ENCODE measurements at regions not wholly inside any gene's neighbourhood (a gene's known extent, or its start where the extent isn't known, plus 50 kb on each side); places are given as distances from the start of the nearest gene placed in this dataset.
A peak's percentile ranks its signal among the peaks of the same experiment; 100 is the strongest.
"Not testable (repeated sequence)": the region's sequence is repeated elsewhere in the genome, so short reads cannot be mapped to it uniquely, and the experiment has no call there.

DNA sequence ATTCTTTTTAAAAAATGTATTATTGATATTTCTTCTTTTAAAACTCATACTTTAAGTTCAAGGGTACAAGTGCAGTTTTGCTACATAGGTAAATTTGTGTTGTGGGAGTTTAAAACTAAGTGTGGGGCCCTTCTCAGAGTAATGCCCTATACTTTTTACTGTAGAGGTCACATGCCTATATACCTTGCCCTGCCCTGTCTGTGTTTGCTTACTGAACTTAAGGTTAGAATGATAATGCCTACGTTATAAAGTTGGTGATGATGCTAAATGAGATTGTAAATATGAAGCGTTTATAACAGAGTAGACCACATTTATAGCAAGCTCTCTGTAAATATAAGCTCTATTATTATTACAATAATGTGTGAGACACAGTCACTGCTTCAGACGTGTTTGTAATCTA lies 261.9 kb downstream of the RASSF9 start:
- no peak for DNase-seq

DNA sequence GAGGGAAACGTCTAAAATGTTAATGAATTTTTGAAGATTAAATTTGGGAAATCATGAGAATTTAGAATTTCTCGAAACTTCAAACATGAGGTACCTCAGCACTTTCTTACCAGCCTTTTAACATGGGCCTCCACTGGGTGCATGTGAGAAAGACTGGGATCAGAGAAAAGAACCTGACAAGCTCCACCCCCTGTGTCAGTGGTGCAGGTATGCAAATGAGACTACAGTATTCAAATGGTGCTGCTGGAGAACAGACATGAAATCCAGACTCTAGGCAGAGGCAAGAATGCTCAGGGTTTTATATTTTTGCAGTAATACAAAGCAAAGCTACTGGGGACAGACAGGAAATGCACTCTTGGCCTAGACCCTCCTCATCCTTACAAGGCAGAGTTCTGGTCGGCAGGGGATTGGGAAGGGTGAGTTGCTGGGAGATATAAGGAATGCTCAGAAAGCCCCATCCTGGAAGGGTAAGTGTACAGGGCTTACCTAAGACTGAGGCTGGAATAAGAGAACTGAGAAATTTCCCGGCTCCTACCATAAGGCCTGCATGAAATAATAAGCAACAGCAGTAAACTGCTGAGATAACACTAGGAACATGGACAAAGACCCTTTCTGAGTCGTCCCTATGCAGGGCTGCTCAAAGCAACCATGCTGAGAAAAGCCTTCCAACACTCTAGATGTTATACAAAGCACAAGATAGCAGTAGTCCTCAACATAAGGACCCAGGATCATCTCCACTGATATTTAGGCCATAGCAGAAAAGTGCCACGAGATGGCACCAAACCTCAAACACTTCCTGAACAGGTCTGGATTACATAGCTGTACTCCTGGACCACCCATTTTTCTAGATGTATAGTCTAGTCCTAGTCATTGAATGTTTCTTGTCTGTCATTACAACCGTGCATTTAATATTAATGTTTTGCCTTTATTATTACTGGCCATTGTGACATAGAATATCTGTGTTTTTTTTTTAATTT lies 260.8 kb downstream of the RASSF9 start:
- DNase-seq, result peak in 1 of 14 donors; percentile 1

- DNase-seq, result no peak
These were observed 255.5 kb downstream of the RASSF9 start for GRCh38 chr12:85580562-85581168.

GRCh38 chr12:85587158-85587557 lies 249.1 kb downstream of the RASSF9 start:
- DNase-seq, result no peak

DNA sequence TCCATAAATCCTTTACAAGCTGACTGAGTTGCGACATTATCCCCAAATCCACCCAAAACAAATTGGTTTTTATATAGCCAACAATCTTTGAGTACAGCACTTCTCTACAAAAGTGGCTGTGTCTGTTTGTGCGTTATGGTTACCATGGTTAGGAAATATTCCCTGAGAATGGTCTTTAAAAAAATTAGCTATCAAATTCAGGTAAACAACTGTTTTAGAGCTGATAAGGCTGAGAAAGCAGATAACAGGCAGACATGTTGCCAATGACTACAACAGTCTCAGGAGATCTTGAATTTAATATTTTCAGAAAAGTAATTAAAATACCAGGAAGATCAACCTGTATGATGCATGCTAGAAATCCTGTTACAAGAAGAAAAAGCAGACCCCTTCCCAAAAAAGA lies 248.0 kb downstream of the RASSF9 start:
- DNase-seq, result no peak

DNA sequence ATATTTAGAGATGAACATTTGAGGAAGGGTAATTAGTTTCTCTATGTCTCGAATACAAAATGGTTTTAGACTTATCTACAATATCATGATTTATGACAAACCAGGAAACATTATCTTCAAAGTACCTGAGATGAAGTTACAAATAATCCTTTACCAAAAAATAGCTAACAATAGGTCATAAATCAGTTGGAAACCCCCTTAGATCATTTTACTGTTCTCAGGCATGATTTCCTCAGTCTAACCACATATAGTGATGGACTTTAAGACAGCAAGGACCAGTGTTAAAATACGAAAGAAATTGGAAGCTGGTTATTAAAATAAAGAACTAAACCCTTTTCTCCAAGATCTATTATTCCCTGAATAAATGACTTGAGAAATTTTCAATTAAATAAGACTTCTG lies 235.4 kb downstream of the RASSF9 start:
- no peak for DNase-seq

DNA sequence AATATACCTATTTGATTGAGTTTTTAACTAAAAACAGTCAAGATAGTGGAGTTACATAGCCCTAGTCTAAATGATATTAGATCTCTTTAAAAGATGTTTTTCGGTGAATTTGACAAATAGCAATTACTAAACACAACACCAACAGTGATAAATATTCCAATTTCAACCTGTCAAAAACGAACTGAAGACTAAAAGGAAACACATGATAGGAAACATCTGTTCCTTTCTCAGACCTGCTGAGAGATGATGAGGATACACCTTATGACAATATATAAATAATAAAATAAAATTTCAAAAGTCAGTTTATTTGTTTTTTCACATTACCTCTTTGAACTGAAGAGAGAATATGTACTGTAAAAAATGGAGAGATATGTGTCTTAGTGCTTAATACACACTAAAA lies 232.7 kb downstream of the RASSF9 start:
- DNase-seq, result no peak

- DNase-seq, result no peak
These were observed 229.8 kb downstream of the RASSF9 start for GRCh38 chr12:85606455-85606854.

DNA sequence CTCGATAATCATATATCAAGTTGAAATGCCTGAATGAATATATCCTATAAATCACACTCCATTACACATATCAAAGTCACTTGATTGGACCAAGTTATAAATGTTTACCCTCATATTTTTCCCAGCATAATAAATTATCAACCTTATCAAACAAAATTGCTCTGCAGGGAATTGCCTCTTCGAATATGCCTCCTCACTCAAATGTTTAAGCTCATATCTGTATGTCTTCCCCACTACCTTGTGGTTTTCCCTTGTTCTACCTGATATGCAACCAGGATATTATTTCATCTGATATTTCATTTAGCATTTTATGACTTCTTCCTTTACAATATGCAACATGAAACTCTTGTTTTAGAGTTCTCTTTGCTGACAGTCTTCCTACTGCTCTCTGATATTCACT lies 226.4 kb downstream of the RASSF9 start:
- no peak for DNase-seq

- no peak for DNase-seq
These were observed 226.0 kb downstream of the RASSF9 start for GRCh38 chr12:85610194-85610593.

GRCh38 chr12:85616201-85616600 lies 220.0 kb downstream of the RASSF9 start:
- DNase-seq, result no peak

DNA sequence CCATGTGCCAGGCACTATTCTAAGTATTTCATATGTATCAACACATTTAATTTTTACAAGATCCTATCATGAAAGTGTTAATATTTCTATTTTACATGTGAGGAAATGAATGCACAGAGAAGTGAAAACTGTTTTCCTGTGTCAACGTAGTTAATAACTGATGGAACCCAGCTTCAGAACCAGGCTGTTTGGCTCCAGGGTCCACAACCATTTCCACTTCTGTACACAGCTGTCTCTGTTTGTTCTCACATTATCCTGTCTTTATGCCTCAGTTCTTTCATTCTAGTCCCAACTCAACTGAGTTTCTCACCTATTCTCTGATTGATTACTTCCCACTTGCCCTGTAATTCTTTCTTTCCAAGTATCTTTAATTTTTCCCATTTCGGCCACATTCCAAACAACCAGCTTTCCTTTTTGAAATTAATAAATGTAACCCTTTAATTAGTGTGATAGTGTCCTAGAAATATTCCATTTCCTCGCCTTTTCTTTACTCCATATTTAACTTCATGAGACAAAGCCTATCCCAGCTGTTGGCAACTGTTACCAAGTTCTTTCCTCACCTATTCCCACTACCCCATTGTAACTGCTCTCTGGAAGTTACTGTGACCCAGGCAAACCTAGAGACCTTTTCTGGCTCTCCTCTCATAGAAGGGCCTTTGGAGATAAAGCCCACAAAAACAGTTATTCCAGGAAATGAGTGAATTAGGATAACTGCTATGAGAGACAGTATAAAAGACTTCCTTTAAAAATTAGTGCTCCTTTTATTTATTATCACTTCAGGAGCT lies 218.7 kb downstream of the RASSF9 start:
- no peak for DNase-seq

GRCh38 chr12:85621041-85621440 lies 215.2 kb downstream of the RASSF9 start:
- no peak for DNase-seq

GRCh38 chr12:85623763-85624162 lies 212.4 kb downstream of the RASSF9 start:
- DNase-seq, result no peak

GRCh38 chr12:85625467-85625866 lies 210.7 kb downstream of the RASSF9 start:
- no peak for DNase-seq

GRCh38 chr12:85626001-85626783 lies 210.0 kb downstream of the RASSF9 start:
- DNase-seq, result no peak

- DNase-seq, result no peak
These were observed 209.4 kb downstream of the RASSF9 start for GRCh38 chr12:85626784-85627171.

DNA sequence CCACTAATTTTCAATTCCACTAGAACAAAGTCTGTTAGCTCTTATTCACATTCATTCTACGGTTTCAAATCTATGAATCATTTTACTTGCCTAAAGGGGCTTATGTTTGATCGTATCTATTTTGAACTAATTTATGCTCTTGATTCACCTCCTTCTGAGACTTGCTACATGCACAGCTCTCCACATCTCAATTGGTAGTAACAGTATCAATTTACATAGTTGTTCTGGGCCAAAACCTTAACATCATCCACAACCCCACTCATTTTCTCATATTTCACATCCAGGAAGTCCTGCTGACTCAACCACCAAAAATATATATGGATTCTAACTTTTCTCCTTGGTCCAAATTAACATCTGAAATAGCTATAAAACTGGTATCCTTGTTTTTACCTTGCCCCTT lies 208.6 kb downstream of the RASSF9 start:
- no peak for DNase-seq

- not testable (repeated sequence) for DNase-seq
These were observed 207.6 kb downstream of the RASSF9 start for GRCh38 chr12:85628562-85628961.

- DNase-seq, result no peak
These were observed 205.4 kb downstream of the RASSF9 start for GRCh38 chr12:85630851-85631250.

DNA sequence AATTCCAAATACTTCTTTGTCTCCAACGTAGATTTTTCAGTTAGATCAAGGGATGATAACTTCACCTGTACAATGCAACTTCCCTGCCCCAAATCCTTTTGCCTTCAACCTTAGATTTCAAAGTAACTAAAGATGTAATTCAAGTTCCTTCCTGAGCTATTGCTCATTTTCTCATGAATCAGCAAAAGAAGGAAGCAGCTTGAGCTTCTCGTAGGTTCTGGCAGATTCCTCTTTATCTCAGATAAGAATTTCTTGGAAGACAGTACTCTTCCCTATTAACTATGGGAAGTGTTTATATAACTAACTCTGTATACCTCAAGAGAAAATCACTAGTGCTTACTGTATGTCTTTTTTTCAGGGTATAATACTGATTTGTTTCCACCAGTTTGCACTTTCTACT lies 203.8 kb downstream of the RASSF9 start:
- no peak for DNase-seq

DNA sequence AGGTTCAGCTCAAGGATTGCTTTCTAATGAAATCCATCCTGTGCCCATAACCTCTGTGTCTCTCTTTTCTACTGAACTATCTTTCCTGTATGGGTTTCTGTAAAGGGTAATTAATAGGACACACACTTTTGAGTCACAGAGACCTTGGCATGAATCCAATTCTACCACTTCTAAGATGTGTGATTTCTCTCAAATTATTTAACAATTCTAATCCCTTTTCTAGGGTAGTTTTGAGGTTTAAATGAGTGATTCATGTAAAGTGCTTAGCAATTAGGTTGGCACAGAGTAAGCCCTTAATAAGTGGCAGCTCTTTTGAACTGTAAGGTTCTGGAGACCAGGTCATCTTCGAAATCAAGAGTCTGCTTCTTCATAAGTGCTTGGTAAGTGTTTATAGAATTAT lies 202.7 kb downstream of the RASSF9 start:
- DNase-seq, result no peak
